ENCODE measurements at regions not wholly inside any gene's neighbourhood (a gene's known extent, or its start where the extent isn't known, plus 50 kb on each side); places are given as distances from the start of the nearest gene placed in this dataset.

DNA sequence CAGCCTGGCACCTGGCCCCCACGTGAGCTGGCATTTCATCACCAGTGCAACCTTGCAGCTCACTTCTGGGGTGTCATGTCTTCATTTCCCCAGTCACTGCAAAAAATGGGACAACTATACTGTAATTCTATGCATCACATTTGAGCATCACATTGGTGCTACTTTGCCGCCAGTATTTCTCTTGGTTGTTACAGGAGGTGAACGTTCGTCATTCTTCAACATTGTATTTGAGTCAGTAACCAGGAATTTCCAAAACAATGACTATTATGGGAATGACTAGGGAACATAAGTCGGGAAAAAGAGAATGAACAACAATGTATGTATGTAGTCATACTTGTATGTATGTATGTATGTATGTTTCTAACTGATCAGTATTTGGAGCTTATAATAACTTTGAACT is 1278.0 kb downstream of the EFNA5 start:
- no peak for TF ChIP-seq ELF4 (IDR thresholded peaks at IDR 0.05)
- TF ChIP-seq FOXM1 (IDR thresholded peaks at IDR 0.05; ENCODE audit: borderline replicate concordance) = no peak
- TF ChIP-seq ZNF384 (IDR thresholded peaks at IDR 0.05) = no peak
- TF ChIP-seq FOXK2 (IDR thresholded peaks at IDR 0.05) = no peak
- no peak for TF ChIP-seq HDGF (IDR thresholded peaks at IDR 0.05; ENCODE audit: borderline replicate concordance)
- no peak for TF ChIP-seq L3MBTL2 (conservative IDR thresholded peaks at IDR 0.05)
- TF ChIP-seq BHLHE40 (IDR thresholded peaks at IDR 0.05; ENCODE audit: borderline replicate concordance) = no peak
- no peak for TF ChIP-seq SUZ12 (IDR thresholded peaks at IDR 0.05)
- no peak for TF ChIP-seq LEF1 (IDR thresholded peaks at IDR 0.05; ENCODE audit: borderline replicate concordance)
- TF ChIP-seq CTBP1 (IDR thresholded peaks at IDR 0.05; ENCODE audit: borderline replicate concordance) = no peak
- no peak for TF ChIP-seq FOXA1 (IDR thresholded peaks at IDR 0.05)

Data from HEK293T (cell line).